HCT116 (cell line): ENCODE measurements at regions not wholly inside any gene's neighbourhood (a gene's known extent, or its start where the extent isn't known, plus 50 kb on each side); places are given as distances from the start of the nearest gene placed in this dataset.

Experiments
- ATAC-seq: fragments of 200-7000 bp; cut with Tn5 transposase; 2 replicates; pipeline ENCODE4 v1.9.1; 2020; ENCODE audit warnings: mild to moderate bottlenecking, moderate library complexity
- BruUV-seq: library from RNA; stranded (reverse); fragments of 400-500 nt; replicated peaks from 2 replicates; lab custom pipeline; 2021; lab: Mats Ljungman, UMichigan
- CTCF ChIA-PET: fragments of 300-600 bp; sonication (Branson Sonifier 250); formaldehyde crosslinking; loops from one replicate; lab custom pipeline; 2021; ENCODE audit warnings: antibody characterized with exemption; lab: Charles Lee
- POLR2A ChIA-PET: fragments of 300-600, 350-600 bp; sonication (Branson Sonifier 250); formaldehyde crosslinking; loops from one replicate; lab custom pipeline; 2021; ENCODE audit warnings: antibody characterized with exemption; lab: Charles Lee
- RAD21 ChIA-PET, 2 experiments: fragments of 300-600 bp; sonication (Branson Sonifier 250); formaldehyde crosslinking; loops; one replicate each; lab custom pipeline; 2023; ENCODE audit warnings: low total read pairs in 2 of 2; ENCODE audit not compliant: uncharacterized antibody in 2 of 2, unreplicated experiment in 2 of 2, low non-redundant PET in 1 of 2; lab: Charles Lee
- DNase-seq: peaks from one replicate; pipeline ENCODE4 v3.0.0-alpha.2; 2010; ENCODE audit warnings: low read depth, low spot score
- H2AFZ ChIP-seq: fragments of 200-600 bp; shearing (Covaris generic), sonication (generic); 2 replicates; pipeline ENCODE4 v1.6.1; 2017; ENCODE audit warnings: low read depth, mixed run types, mixed read lengths, antibody characterized with exemption, low read length; ENCODE audit not compliant: poor library complexity, severe bottlenecking
- H3K27ac ChIP-seq: 2 replicates; pipeline ENCODE4 v1.5.1; 2012; ENCODE audit warnings: low read depth, low read length
- H3K27me3 ChIP-seq: fragments of 200-600 bp; sonication (generic); 2 replicates; pipeline ENCODE4 v1.6.1; 2016; ENCODE audit warnings: mixed run types, low read length, mixed read lengths; ENCODE audit not compliant: insufficient read depth
- H3K36me3 ChIP-seq, 2 experiments: fragments of 200-500 bp in 1 of 2; fragments of 200-600 bp in 1 of 2; sonication (Bioruptor generic) in 1 of 2; sonication (generic) in 1 of 2; 2 replicates each; pipeline versions ENCODE4 v1.5.1 to v1.6.1; 2014 to 2016; ENCODE audit warnings: low read length in 2 of 2, inconsistent platforms in 1 of 2, mixed read lengths in 1 of 2, mixed run types in 1 of 2; ENCODE audit not compliant: insufficient read depth in 2 of 2, control insufficient read depth in 1 of 2
- H3K4me1 ChIP-seq, 2 experiments: fragments of 200-600 bp in 1 of 2; sonication (generic) in 1 of 2; 2 replicates each; pipeline versions ENCODE4 v1.5.1 to v1.6.1; 2012 to 2017; ENCODE audit warnings: low read length in 2 of 2, inconsistent platforms in 1 of 2, mild to moderate bottlenecking in 1 of 2, mixed read lengths in 1 of 2, mixed run types in 1 of 2, moderate library complexity in 1 of 2; ENCODE audit not compliant: insufficient read depth in 2 of 2, control insufficient read depth in 1 of 2
- H3K4me2 ChIP-seq: fragments of 200-600 bp; sonication (generic); 2 replicates; pipeline ENCODE4 v1.6.1; 2017; ENCODE audit warnings: mixed run types, low read length, mixed read lengths
- H3K4me3 ChIP-seq, 2 experiments: fragments of 200-600 bp in 1 of 2; sonication (generic) in 1 of 2; replicated peaks in 1 of 2; 2 replicates each; pipeline ENCODE4 v1.5.1; 2011 to 2016; ENCODE audit warnings: low read length in 2 of 2, control low read depth in 1 of 2, low read depth in 1 of 2, mild to moderate bottlenecking in 1 of 2, mixed read lengths in 1 of 2, mixed run types in 1 of 2
- H3K79me2 ChIP-seq: fragments of 200-600 bp; sonication (generic); 2 replicates; pipeline ENCODE4 v1.6.1; 2017; ENCODE audit warnings: mild to moderate bottlenecking, mixed run types, low read length, moderate library complexity, mixed read lengths; ENCODE audit not compliant: insufficient read depth
- H3K9ac ChIP-seq: fragments of 200-600 bp; sonication (generic); 2 replicates; pipeline ENCODE4 v1.6.1; 2016; ENCODE audit warnings: low read length, mixed read lengths
- H3K9me2 ChIP-seq: fragments of 200-600 bp; sonication (generic), shearing (Covaris generic); 2 replicates; pipeline ENCODE4 v1.6.1; 2017; ENCODE audit warnings: mixed run types, mild to moderate bottlenecking, moderate library complexity; ENCODE audit not compliant: insufficient read depth
- H3K9me3 ChIP-seq, 2 experiments: fragments of 200-500 bp in 1 of 2; fragments of 200-600 bp in 1 of 2; sonication (Bioruptor generic) in 1 of 2; sonication (generic) in 1 of 2; 2 replicates each; pipeline ENCODE4 v1.6.1; 2014 to 2017; ENCODE audit warnings: low read length in 2 of 2, mixed read lengths in 2 of 2, inconsistent platforms in 1 of 2, low read depth in 1 of 2, mild to moderate bottlenecking in 1 of 2, mixed run types in 1 of 2, moderate library complexity in 1 of 2; ENCODE audit not compliant: control insufficient read depth in 1 of 2, insufficient read depth in 1 of 2
- H4K20me1 ChIP-seq: fragments of 200-600 bp; sonication (generic), shearing (Covaris generic); 2 replicates; pipeline ENCODE4 v1.6.1; 2017; ENCODE audit warnings: mixed run types, mild to moderate bottlenecking, moderate library complexity; ENCODE audit not compliant: insufficient read depth
- CBX3 ChIP-seq: IDR thresholded peaks from 2 replicates; pipeline ENCODE4 v1.6.1; 2012; ENCODE audit warnings: low read depth
- EZH2phosphoT487 ChIP-seq: fragments of 200-600 bp; IDR thresholded peaks from 2 replicates; pipeline ENCODE4 v1.6.1; 2018; ENCODE audit warnings: antibody characterized with exemption, borderline replicate concordance
- POLR2A ChIP-seq: IDR thresholded peaks from 2 replicates; pipeline ENCODE4 v1.7.0; 2011; ENCODE audit warnings: borderline replicate concordance; ENCODE audit not compliant: insufficient read depth, insufficient read length; ENCODE audit errors: extremely low read depth
- POLR2AphosphoS5 ChIP-seq: IDR thresholded peaks from 2 replicates; pipeline ENCODE4 v1.6.1; 2011; ENCODE audit warnings: mild to moderate bottlenecking, low read depth, low read length, moderate library complexity
- RAD21 ChIP-seq: IDR thresholded peaks from 2 replicates; pipeline ENCODE4 v1.6.1; 2012; ENCODE audit warnings: low read depth, mild to moderate bottlenecking
- TCF7L2 ChIP-seq: IDR thresholded peaks from 2 replicates; pipeline ENCODE4 v1.7.0; 2011; ENCODE audit warnings: borderline replicate concordance, inconsistent platforms; ENCODE audit not compliant: insufficient read depth, insufficient read length; ENCODE audit errors: extremely low read depth
- intact Hi-C: fragments of 100-400 bp; cut with micrococcal nuclease; formaldehyde crosslinking; loops from 2 replicates; pipeline ENCODE4 v1.10.0; 2022
- TF ChIP-seq, protein P1 (sequence below), 3 experiments: fragments of 200-600 bp in 1 of 3; sonication (generic) in 1 of 3; IDR thresholded peaks in 2 of 3; conservative IDR thresholded peaks in 1 of 3; 2 replicates each; pipeline ENCODE4 v1.5.1; 2012 to 2017; ENCODE audit warnings: low read depth in 2 of 3, low read length in 2 of 3, antibody characterized with exemption in 1 of 3, borderline replicate concordance in 1 of 3, control low read depth in 1 of 3, mild to moderate bottlenecking in 1 of 3, mixed read lengths in 1 of 3, mixed run types in 1 of 3, moderate library complexity in 1 of 3; ENCODE audit not compliant: insufficient read depth in 1 of 3
- TF ChIP-seq, protein P2 (sequence below): IDR thresholded peaks from 2 replicates; pipeline ENCODE4 v1.6.1; 2012

DNA sequence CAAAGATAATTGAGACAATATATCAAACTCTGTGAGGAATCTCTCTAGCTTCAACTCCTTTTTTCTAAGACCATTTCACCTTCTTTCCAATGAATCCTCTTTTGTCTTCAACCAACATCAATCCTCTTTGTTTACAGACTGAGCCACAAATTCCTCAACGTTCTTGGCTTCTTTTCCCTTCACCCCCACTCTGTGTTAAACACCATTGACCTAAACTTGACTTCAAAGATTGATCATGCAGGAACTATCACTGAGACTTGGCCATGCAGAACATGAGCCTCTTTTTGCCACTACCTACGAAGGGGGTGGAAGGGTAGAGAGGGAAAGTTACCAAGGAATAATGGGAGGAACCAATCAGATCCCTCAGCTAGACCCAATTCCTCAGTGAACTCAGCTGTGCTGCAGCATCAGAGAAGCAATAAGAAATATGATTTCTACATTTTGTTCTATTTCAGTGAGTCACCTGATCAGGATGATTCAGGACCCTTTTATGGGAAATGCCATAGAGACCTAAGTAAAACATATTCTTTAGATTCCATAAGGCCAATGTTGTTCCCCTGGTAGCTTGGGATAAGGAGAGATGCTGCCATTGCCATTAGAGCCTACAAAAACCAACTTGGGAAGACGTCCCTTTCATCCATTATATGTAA is 187.7 kb upstream of the RGMB start:
- H2AFZ ChIP-seq, result no peak overlapping the region
- no peaks in the 10 kb centered on the region for H3K9me2 ChIP-seq
- H4K20me1 ChIP-seq, result no peaks in the 10 kb centered on the region; the same call in 1 of the 2 replicates
- H3K9ac ChIP-seq, result no peak overlapping the region
- H3K4me3 ChIP-seq, result no peak overlapping the region
- H3K27me3 ChIP-seq, result no peaks in the 10 kb centered on the region
- no TSS peak for BruUV-seq
- no peaks in the 10 kb centered on the region for H3K36me3 ChIP-seq
- H3K4me1 ChIP-seq, result no peaks in the 10 kb centered on the region
- no peak overlapping the region for H3K27ac ChIP-seq
- DNase-seq, result no peak
- CTCF ChIA-PET, result no interaction called here
- no peaks in the 10 kb centered on the region for H3K79me2 ChIP-seq
- H3K9me3 ChIP-seq, result no peaks in the 10 kb centered on the region
- POLR2A ChIA-PET, result no interaction called here
- TF ChIP-seq TCF7L2 (no peak), RAD21 (no peak), POLR2A (no peak), EZH2phosphoT487 (no peak), POLR2AphosphoS5 (no peak), CBX3 (no peak)
- TF ChIP-seq, protein P1, sequence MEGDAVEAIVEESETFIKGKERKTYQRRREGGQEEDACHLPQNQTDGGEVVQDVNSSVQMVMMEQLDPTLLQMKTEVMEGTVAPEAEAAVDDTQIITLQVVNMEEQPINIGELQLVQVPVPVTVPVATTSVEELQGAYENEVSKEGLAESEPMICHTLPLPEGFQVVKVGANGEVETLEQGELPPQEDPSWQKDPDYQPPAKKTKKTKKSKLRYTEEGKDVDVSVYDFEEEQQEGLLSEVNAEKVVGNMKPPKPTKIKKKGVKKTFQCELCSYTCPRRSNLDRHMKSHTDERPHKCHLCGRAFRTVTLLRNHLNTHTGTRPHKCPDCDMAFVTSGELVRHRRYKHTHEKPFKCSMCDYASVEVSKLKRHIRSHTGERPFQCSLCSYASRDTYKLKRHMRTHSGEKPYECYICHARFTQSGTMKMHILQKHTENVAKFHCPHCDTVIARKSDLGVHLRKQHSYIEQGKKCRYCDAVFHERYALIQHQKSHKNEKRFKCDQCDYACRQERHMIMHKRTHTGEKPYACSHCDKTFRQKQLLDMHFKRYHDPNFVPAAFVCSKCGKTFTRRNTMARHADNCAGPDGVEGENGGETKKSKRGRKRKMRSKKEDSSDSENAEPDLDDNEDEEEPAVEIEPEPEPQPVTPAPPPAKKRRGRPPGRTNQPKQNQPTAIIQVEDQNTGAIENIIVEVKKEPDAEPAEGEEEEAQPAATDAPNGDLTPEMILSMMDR (IDR thresholded peaks at IDR 0.05 in 2 of 3, conservative IDR thresholded peaks at IDR 0.05 in 1 of 3; ENCODE audit: borderline replicate concordance in 1 of 3, insufficient read depth in 1 of 3, low read depth in 2 of 3, low read length in 2 of 3), result no peak
- TF ChIP-seq, protein P2, sequence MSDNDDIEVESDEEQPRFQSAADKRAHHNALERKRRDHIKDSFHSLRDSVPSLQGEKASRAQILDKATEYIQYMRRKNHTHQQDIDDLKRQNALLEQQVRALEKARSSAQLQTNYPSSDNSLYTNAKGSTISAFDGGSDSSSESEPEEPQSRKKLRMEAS, result no peak
- TF ChIP-seq, all 23 proteins: peak for 0
- RAD21 ChIA-PET, result no interaction called here
- intact Hi-C loops, result no loop called here
- ATAC-seq, result no peak
- H3K4me2 ChIP-seq, result no peak overlapping the region
